ENCODE measurements at regions not wholly inside any gene's neighbourhood (a gene's known extent, or its start where the extent isn't known, plus 50 kb on each side); places are given as distances from the start of the nearest gene placed in this dataset.

- TF ChIP-seq CTCF (IDR thresholded peaks at IDR 0.05) (no peak), POLR2A (IDR thresholded peaks at IDR 0.05) (no peak), POLR2AphosphoS5 (IDR thresholded peaks at IDR 0.05) (no peak)
Measured at GRCh38 chr3:151625586-151625985, 108.1 kb upstream of the AADACL2 start.

Data from suprapubic skin (tissue), 4 donors.